H1 (cell line): ENCODE measurements at regions not wholly inside any gene's neighbourhood (a gene's known extent, or its start where the extent isn't known, plus 50 kb on each side); places are given as distances from the start of the nearest gene placed in this dataset.

Source experiments
- CHD2 ChIP-seq: IDR thresholded peaks from 2 replicates; pipeline ENCODE4 v1.6.1; 2012; ENCODE audit warnings: low read length, improper control_type of control experiment
- EGR1 ChIP-seq: IDR thresholded peaks from 2 replicates; pipeline ENCODE4 v1.6.1; 2011; ENCODE audit warnings: low read depth, low read length, borderline replicate concordance
- MAFK ChIP-seq: IDR thresholded peaks from 2 replicates; pipeline ENCODE4 v1.6.1; 2012; ENCODE audit warnings: low read depth, mild to moderate bottlenecking, improper control_type of control experiment, low read length
- RNF2 ChIP-seq: fragments of 200-900, 300-1000 bp; sonication (generic); IDR thresholded peaks from 2 replicates; pipeline ENCODE4 v1.7.1; 2016; ENCODE audit warnings: borderline replicate concordance, low read depth, mild to moderate bottlenecking, antibody characterized with exemption, low read length; ENCODE audit not compliant: poor library complexity, severe bottlenecking; ENCODE audit errors: missing control alignments
- TF ChIP-seq, protein P1 (sequence below): IDR thresholded peaks from 2 replicates; pipeline ENCODE4 v1.6.1; 2011; ENCODE audit warnings: low read depth, mild to moderate bottlenecking, low read length; ENCODE audit not compliant: insufficient read depth
- TF ChIP-seq, protein P2 (sequence below), 3 experiments: IDR thresholded peaks; 1 replicate in 2 of 3; 2 replicates in 1 of 3; pipeline versions ENCODE4 v1.5.1 to v1.6.1; 2011; ENCODE audit warnings: low read length in 3 of 3, mild to moderate bottlenecking in 3 of 3, inconsistent platforms in 2 of 3, low read depth in 1 of 3, moderate library complexity in 1 of 3; ENCODE audit not compliant: insufficient read depth in 1 of 3; ENCODE audit errors: control extremely low read depth in 1 of 3

DNA sequence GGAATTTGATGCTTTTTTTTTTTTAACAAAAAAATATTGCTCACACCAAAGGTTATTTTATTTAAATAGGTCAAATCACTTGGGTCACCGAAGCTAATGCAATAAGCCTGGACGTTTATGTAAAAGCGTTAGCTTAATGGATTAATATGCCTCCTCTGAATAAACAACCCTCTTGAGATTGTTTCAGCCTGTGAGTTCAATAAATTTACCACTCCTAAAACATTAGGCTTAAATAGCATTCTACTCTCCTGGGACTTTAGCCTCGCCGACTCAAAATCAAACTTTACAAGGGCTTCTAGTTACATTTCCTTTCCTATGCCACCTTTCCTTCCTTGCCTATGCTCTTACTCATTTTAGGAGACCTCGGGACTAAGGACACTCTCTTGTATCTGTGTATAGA, 79.3 kb downstream of the DNAJB9 start (continued):
- no peak for TF ChIP-seq MAFK
- no peak for TF ChIP-seq CHD2
- no peak for TF ChIP-seq EGR1
- TF ChIP-seq, protein P1, sequence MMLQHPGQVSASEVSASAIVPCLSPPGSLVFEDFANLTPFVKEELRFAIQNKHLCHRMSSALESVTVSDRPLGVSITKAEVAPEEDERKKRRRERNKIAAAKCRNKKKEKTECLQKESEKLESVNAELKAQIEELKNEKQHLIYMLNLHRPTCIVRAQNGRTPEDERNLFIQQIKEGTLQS = no peak
- TF ChIP-seq, protein P2, sequence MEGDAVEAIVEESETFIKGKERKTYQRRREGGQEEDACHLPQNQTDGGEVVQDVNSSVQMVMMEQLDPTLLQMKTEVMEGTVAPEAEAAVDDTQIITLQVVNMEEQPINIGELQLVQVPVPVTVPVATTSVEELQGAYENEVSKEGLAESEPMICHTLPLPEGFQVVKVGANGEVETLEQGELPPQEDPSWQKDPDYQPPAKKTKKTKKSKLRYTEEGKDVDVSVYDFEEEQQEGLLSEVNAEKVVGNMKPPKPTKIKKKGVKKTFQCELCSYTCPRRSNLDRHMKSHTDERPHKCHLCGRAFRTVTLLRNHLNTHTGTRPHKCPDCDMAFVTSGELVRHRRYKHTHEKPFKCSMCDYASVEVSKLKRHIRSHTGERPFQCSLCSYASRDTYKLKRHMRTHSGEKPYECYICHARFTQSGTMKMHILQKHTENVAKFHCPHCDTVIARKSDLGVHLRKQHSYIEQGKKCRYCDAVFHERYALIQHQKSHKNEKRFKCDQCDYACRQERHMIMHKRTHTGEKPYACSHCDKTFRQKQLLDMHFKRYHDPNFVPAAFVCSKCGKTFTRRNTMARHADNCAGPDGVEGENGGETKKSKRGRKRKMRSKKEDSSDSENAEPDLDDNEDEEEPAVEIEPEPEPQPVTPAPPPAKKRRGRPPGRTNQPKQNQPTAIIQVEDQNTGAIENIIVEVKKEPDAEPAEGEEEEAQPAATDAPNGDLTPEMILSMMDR (IDR thresholded peaks at IDR 0.05; ENCODE audit: control extremely low read depth in 1 of 3, insufficient read depth in 1 of 3, low read depth in 1 of 3, low read length in 3 of 3) = no peak
- TF ChIP-seq RNF2 = no peak
